ENCODE measurements at regions not wholly inside any gene's neighbourhood (a gene's known extent, or its start where the extent isn't known, plus 50 kb on each side); places are given as distances from the start of the nearest gene placed in this dataset.
A peak's percentile ranks its signal among the peaks of the same experiment; 100 is the strongest.

DNA sequence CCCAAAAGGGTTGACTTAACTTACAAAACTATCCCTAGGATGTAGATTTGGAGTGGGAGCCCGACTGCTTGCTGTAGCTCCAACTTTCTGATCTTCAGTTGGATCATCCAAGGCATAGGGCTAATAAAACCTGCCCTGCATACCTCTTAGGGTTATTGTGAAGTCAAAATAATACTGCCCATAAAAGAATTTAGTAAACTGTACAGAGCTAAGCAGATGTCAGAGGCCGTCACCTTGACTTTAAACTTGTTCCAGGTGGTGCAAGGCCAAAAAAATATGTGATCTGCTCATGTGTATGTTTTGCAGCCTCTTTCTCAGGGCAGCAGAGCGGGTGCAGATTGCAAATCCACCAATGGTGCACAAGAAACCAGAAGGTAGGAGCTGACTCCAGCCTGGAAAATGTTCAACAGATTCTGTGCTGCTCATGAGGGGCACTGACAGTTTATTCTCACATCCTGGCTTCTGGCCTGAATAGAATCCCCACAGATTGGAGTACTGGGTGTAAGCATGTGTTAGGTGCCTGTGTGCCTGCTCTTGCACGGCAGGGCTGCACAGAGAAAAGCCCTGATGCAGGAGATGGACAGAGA is 180.7 kb downstream of the MAP2K4 start:
- TF ChIP-seq, protein P1, sequence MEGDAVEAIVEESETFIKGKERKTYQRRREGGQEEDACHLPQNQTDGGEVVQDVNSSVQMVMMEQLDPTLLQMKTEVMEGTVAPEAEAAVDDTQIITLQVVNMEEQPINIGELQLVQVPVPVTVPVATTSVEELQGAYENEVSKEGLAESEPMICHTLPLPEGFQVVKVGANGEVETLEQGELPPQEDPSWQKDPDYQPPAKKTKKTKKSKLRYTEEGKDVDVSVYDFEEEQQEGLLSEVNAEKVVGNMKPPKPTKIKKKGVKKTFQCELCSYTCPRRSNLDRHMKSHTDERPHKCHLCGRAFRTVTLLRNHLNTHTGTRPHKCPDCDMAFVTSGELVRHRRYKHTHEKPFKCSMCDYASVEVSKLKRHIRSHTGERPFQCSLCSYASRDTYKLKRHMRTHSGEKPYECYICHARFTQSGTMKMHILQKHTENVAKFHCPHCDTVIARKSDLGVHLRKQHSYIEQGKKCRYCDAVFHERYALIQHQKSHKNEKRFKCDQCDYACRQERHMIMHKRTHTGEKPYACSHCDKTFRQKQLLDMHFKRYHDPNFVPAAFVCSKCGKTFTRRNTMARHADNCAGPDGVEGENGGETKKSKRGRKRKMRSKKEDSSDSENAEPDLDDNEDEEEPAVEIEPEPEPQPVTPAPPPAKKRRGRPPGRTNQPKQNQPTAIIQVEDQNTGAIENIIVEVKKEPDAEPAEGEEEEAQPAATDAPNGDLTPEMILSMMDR (IDR thresholded peaks at IDR 0.05): no peak
- peak in 1 of 3 donors; percentile 13 for TF ChIP-seq POLR2AphosphoS5 (IDR thresholded peaks at IDR 0.05)
